ENCODE measurements at regions not wholly inside any gene's neighbourhood (a gene's known extent, or its start where the extent isn't known, plus 50 kb on each side); places are given as distances from the start of the nearest gene placed in this dataset.
A peak's percentile ranks its signal among the peaks of the same experiment; 100 is the strongest.

- no peak for DNase-seq
- H3K36me3 ChIP-seq (ENCODE audit: control insufficient read depth, insufficient read depth, low read length), result no peaks in the 10 kb centered on the region
- H3K9me3 ChIP-seq (ENCODE audit: control insufficient read depth, low read depth, low read length), result no peaks in the 10 kb centered on the region
- peaks cover 14% of the 10 kb centered on the region for H3K4me1 ChIP-seq (ENCODE audit: control insufficient read depth, insufficient read depth, low read length)
- no peak overlapping the region for H3K27ac ChIP-seq (ENCODE audit: low read length)
- H3K4me3 ChIP-seq (ENCODE audit: low read length), result no peak overlapping the region
- no peaks in the 10 kb centered on the region for H3K27me3 ChIP-seq (ENCODE audit: control insufficient read depth, insufficient read depth, low read length)
- 86% methylated on average over 1 of the region's 1 CpG for WGBS (ENCODE audit: insufficient coverage, low lambda C conversion rate)
Observed at GRCh38 chr2:41727711-41728110, 320.1 kb upstream of the PKDCC start.

- Histone ChIP-seq H3K27ac (ENCODE audit: low read length) (peak overlapping the region; percentile 61), H3K36me3 (ENCODE audit: control insufficient read depth, insufficient read depth, low read length) (no peaks in the 10 kb centered on the region), H3K4me3 (ENCODE audit: low read length) (no peak overlapping the region), H3K27me3 (ENCODE audit: control insufficient read depth, insufficient read depth, low read length) (no peaks in the 10 kb centered on the region), H3K9me3 (ENCODE audit: control insufficient read depth, low read depth, low read length) (no peaks in the 10 kb centered on the region), H3K4me1 (ENCODE audit: control insufficient read depth, insufficient read depth, low read length) (peaks cover 6% of the 10 kb centered on the region)
- WGBS (ENCODE audit: insufficient coverage, low lambda C conversion rate), result no CpG with 5 or more reads among the region's 5 CpGs
- peak; percentile 25 to 79 for DNase-seq
Observed at GRCh38 chr2:41728788-41729338, 319.0 kb upstream of the PKDCC start.

GRCh38 chr2:41729800-41730364, 317.9 kb upstream of the PKDCC start:
- H3K4me1 ChIP-seq (ENCODE audit: control insufficient read depth, insufficient read depth, low read length), result peaks cover 4% of the 10 kb centered on the region
- WGBS (ENCODE audit: insufficient coverage, low lambda C conversion rate), result no CpG with 5 or more reads among the region's 11 CpGs
- H3K27me3 ChIP-seq (ENCODE audit: control insufficient read depth, insufficient read depth, low read length), result no peaks in the 10 kb centered on the region
- H3K27ac ChIP-seq (ENCODE audit: low read length), result no peak overlapping the region
- H3K9me3 ChIP-seq (ENCODE audit: control insufficient read depth, low read depth, low read length), result no peaks in the 10 kb centered on the region
- no peak overlapping the region for H3K4me3 ChIP-seq (ENCODE audit: low read length)
- DNase-seq, result peak in 1 of 2 donors; percentile 14
- H3K36me3 ChIP-seq (ENCODE audit: control insufficient read depth, insufficient read depth, low read length), result no peaks in the 10 kb centered on the region

GRCh38 chr2:41735006-41735405, 312.8 kb upstream of the PKDCC start:
- H3K27me3 ChIP-seq (ENCODE audit: control insufficient read depth, insufficient read depth, low read length), result no peaks in the 10 kb centered on the region
- DNase-seq, result no peak
- 80% methylated on average over 1 of the region's 1 CpG for WGBS (ENCODE audit: insufficient coverage, low lambda C conversion rate)
- no peaks in the 10 kb centered on the region for H3K4me1 ChIP-seq (ENCODE audit: control insufficient read depth, insufficient read depth, low read length)
- no peak overlapping the region for H3K4me3 ChIP-seq (ENCODE audit: low read length)
- H3K36me3 ChIP-seq (ENCODE audit: control insufficient read depth, insufficient read depth, low read length), result no peaks in the 10 kb centered on the region
- H3K9me3 ChIP-seq (ENCODE audit: control insufficient read depth, low read depth, low read length), result no peaks in the 10 kb centered on the region
- H3K27ac ChIP-seq (ENCODE audit: low read length), result no peak overlapping the region

- DNase-seq, result no peak
- H3K4me3 ChIP-seq (ENCODE audit: low read length), result no peak overlapping the region
- 60% methylated on average over 1 of the region's 2 CpGs for WGBS (ENCODE audit: insufficient coverage, low lambda C conversion rate)
- H3K9me3 ChIP-seq (ENCODE audit: control insufficient read depth, low read depth, low read length), result no peaks in the 10 kb centered on the region
- no peak overlapping the region for H3K27ac ChIP-seq (ENCODE audit: low read length)
- H3K36me3 ChIP-seq (ENCODE audit: control insufficient read depth, insufficient read depth, low read length), result no peaks in the 10 kb centered on the region
- H3K27me3 ChIP-seq (ENCODE audit: control insufficient read depth, insufficient read depth, low read length), result no peaks in the 10 kb centered on the region
- no peaks in the 10 kb centered on the region for H3K4me1 ChIP-seq (ENCODE audit: control insufficient read depth, insufficient read depth, low read length)
Observed at GRCh38 chr2:41735476-41735875, 312.3 kb upstream of the PKDCC start.

GRCh38 chr2:41736105-41736567, 311.7 kb upstream of the PKDCC start:
- Histone ChIP-seq H3K36me3 (ENCODE audit: control insufficient read depth, insufficient read depth, low read length) (no peaks in the 10 kb centered on the region), H3K4me1 (ENCODE audit: control insufficient read depth, insufficient read depth, low read length) (no peaks in the 10 kb centered on the region), H3K9me3 (ENCODE audit: control insufficient read depth, low read depth, low read length) (no peaks in the 10 kb centered on the region), H3K4me3 (ENCODE audit: low read length) (no peak overlapping the region), H3K27me3 (ENCODE audit: control insufficient read depth, insufficient read depth, low read length) (no peaks in the 10 kb centered on the region), H3K27ac (ENCODE audit: low read length) (no peak overlapping the region)
- no CpG with 5 or more reads among the region's 5 CpGs for WGBS (ENCODE audit: insufficient coverage, low lambda C conversion rate)
- DNase-seq, result no peak

- Histone ChIP-seq H3K27me3 (ENCODE audit: control insufficient read depth, insufficient read depth, low read length) (no peaks in the 10 kb centered on the region), H3K9me3 (ENCODE audit: control insufficient read depth, low read depth, low read length) (no peaks in the 10 kb centered on the region), H3K27ac (ENCODE audit: low read length) (no peak overlapping the region), H3K4me1 (ENCODE audit: control insufficient read depth, insufficient read depth, low read length) (no peaks in the 10 kb centered on the region), H3K4me3 (ENCODE audit: low read length) (no peak overlapping the region), H3K36me3 (ENCODE audit: control insufficient read depth, insufficient read depth, low read length) (no peaks in the 10 kb centered on the region)
- no peak for DNase-seq
- WGBS (ENCODE audit: insufficient coverage, low lambda C conversion rate), result no CpG with 5 or more reads among the region's 3 CpGs
Observed at GRCh38 chr2:41736586-41736985, 311.2 kb upstream of the PKDCC start.

- Histone ChIP-seq H3K4me1 (ENCODE audit: control insufficient read depth, insufficient read depth, low read length) (no peaks in the 10 kb centered on the region), H3K9me3 (ENCODE audit: control insufficient read depth, low read depth, low read length) (no peaks in the 10 kb centered on the region), H3K27me3 (ENCODE audit: control insufficient read depth, insufficient read depth, low read length) (no peaks in the 10 kb centered on the region), H3K27ac (ENCODE audit: low read length) (no peak overlapping the region), H3K36me3 (ENCODE audit: control insufficient read depth, insufficient read depth, low read length) (no peaks in the 10 kb centered on the region), H3K4me3 (ENCODE audit: low read length) (no peak overlapping the region)
- DNase-seq, result no peak
- no CpG with 5 or more reads among the region's 2 CpGs for WGBS (ENCODE audit: insufficient coverage, low lambda C conversion rate)
Observed at GRCh38 chr2:41737888-41738287, 309.9 kb upstream of the PKDCC start.

- H3K4me3 ChIP-seq (ENCODE audit: low read length), result no peak overlapping the region
- H3K9me3 ChIP-seq (ENCODE audit: control insufficient read depth, low read depth, low read length), result peaks cover 6% of the 10 kb centered on the region
- H3K27ac ChIP-seq (ENCODE audit: low read length), result no peak overlapping the region
- no peak for DNase-seq
- no peaks in the 10 kb centered on the region for H3K36me3 ChIP-seq (ENCODE audit: control insufficient read depth, insufficient read depth, low read length)
- 80% methylated on average over 2 of the region's 2 CpGs for WGBS (ENCODE audit: insufficient coverage, low lambda C conversion rate)
- no peaks in the 10 kb centered on the region for H3K4me1 ChIP-seq (ENCODE audit: control insufficient read depth, insufficient read depth, low read length)
- no peaks in the 10 kb centered on the region for H3K27me3 ChIP-seq (ENCODE audit: control insufficient read depth, insufficient read depth, low read length)
Observed at GRCh38 chr2:41741951-41742595, 305.7 kb upstream of the PKDCC start.

GRCh38 chr2:41743324-41743723, 304.5 kb upstream of the PKDCC start:
- no CpG with 5 or more reads among the region's 2 CpGs for WGBS (ENCODE audit: insufficient coverage, low lambda C conversion rate)
- no peak overlapping the region for H3K4me3 ChIP-seq (ENCODE audit: low read length)

GRCh38 chr2:41750829-41751228, 297.0 kb upstream of the PKDCC start:
- Histone ChIP-seq H3K27ac (ENCODE audit: low read length) (no peak overlapping the region), H3K36me3 (ENCODE audit: control insufficient read depth, insufficient read depth, low read length) (no peaks in the 10 kb centered on the region), H3K4me1 (ENCODE audit: control insufficient read depth, insufficient read depth, low read length) (no peaks in the 10 kb centered on the region), H3K27me3 (ENCODE audit: control insufficient read depth, insufficient read depth, low read length) (no peaks in the 10 kb centered on the region), H3K4me3 (ENCODE audit: low read length) (no peak overlapping the region), H3K9me3 (ENCODE audit: control insufficient read depth, low read depth, low read length) (peaks cover 2% of the 10 kb centered on the region)
- DNase-seq, result no peak
- 40% methylated on average over 2 of the region's 3 CpGs for WGBS (ENCODE audit: insufficient coverage, low lambda C conversion rate)

More at GRCh38 chr2:41743324-41743723, 304.5 kb upstream of the PKDCC start:
- Histone ChIP-seq H3K27me3 (ENCODE audit: control insufficient read depth, insufficient read depth, low read length) (no peaks in the 10 kb centered on the region), H3K36me3 (ENCODE audit: control insufficient read depth, insufficient read depth, low read length) (no peaks in the 10 kb centered on the region), H3K9me3 (ENCODE audit: control insufficient read depth, low read depth, low read length) (peaks cover 6% of the 10 kb centered on the region), H3K4me1 (ENCODE audit: control insufficient read depth, insufficient read depth, low read length) (no peaks in the 10 kb centered on the region), H3K27ac (ENCODE audit: low read length) (no peak overlapping the region)
- no peak for DNase-seq
